HG02588 (cell line): ENCODE measurements at regions not wholly inside any gene's neighbourhood (a gene's known extent, or its start where the extent isn't known, plus 50 kb on each side); places are given as distances from the start of the nearest gene placed in this dataset.

ENCODE experiments used
- ATAC-seq: cut with Tn5 transposase; IDR thresholded peaks from one replicate; pipeline ENCODE4 v1.9.1; 2021; ENCODE audit warnings: mild to moderate bottlenecking, moderate library complexity; ENCODE audit not compliant: unreplicated experiment

DNA sequence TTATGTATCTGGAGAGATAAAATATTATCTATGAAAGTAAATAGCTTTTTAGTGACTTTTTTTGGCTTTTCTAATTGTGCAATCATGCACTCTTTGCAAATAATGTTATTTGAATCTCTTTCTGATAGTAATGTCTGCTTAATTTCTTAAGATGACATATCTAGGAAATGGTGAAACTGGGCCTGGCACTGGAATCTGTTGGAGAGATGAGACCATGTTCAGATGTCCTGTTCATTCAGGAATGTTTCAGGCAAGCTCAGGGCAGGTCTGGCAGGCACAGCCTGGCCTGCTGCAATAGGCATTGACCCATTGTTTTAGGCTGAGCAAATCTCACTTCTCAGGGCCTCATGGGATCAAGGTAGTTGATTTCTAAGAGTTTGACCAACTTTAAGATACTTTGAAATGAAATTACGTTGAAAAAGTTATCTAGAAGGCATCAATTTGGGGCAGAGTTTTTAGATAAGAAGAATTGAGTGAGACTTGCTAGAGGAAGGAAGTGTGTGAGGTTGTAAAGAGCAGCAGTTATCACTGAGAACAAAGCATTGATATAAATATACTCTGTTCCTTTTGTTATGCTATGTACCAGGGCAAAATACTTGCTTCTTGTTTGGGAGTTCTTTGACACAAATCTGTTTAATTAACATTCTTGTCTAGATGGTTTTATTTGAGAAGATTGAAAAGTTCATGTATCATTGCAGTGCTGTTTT lies 133.0 kb upstream of the LEF1 start:
- no peak for ATAC-seq

DNA sequence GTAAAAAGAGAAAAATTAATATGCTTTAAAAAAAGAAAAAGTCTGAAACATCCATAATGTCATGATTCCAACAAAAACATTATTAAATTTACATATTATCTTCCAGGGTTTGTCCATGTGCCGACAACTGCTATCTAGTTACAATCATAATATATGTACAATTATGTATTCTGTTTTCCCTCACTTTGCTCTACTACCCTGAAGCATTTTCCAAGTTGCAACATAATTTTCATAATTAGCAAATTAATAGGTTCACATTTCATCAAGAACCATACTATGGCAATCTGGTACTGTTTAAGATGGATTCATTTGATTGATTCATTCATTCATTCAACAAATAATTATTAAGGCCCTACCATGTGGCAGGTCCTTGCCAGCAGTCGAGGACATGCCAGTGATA lies 128.9 kb upstream of the LEF1 start:
- no peak for ATAC-seq

DNA sequence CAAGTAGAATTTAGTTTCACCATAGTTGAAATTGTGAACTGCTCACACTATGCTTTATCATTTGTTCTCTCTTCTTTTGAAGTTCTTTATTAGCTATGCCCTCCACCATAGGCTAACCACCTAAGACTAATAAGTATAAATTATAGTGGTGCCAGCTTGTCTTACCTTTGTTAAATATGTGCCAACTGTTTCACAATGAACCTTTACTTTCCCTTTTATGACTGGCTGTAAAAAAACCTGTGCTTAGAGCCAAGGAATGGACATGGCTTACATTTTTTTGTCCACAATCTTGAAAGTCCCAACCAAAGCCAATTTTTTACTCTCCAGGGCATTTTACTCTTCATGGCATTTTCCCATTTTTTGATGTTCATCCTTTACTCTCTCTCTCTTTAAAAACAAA lies 123.5 kb upstream of the LEF1 start:
- no peak for ATAC-seq

DNA sequence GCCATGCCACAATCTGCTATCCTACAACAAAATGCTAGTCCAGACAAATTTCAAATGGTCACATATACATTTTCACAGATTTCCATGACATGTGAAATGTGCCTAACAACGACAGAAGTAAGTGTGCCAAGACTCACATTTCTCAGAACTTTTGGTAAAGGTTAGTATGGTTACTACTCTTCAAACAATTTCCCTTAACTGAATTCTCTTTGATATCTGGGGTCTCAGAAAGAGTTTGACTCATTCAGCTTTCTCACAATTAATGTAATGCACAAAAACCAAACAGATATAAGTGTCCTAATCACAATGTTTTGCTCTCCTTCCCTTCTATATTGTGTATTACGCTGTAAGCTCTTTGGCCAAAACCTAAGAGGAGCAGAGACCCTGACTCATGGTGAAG lies 122.4 kb upstream of the LEF1 start:
- no peak for ATAC-seq

DNA sequence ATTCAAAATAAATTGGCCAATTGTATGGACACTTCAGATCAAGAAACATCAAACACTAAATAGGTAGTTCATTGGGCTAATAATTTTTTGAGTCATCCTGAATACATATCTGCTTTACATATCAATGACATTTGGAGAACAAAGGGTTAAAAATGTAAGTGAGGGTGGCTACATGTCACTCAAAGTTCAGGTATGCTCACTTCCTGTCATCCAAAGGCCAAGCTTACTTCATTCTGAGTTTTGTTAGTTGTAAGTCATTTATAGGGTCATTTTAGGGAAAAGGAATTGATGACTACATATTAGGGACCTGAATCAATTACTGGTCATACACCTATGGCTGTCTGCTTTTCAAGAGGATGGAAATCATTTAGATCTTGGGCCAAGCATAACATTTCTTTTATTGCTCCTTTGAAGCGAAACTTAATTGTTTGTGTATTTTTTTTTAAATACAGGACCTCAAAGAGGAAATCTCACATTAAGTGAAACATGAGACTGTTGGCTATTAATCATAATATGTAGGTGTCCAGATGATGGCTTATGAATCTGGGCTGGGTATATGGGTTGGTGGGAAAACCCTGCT lies 119.2 kb upstream of the LEF1 start:
- no peak for ATAC-seq

DNA sequence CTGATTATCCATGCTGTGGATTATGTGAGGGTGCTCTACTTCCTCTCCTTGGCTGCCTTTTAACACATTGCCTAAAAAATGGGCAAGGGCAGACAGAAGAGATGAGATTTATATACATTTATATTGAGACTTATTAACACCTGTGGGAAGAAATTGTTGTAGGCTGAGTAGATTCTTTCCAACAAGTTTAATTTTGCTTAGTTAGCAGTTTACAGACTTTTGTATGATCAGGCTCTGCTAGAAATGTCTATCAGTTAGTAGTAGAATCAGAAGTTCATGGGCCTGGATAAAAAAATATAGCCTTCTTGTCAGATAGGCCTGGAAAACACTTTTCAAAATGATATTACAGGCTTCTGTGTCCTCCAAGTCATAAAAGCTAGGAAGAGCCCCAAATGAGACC lies 111.3 kb upstream of the LEF1 start:
- no peak for ATAC-seq

DNA sequence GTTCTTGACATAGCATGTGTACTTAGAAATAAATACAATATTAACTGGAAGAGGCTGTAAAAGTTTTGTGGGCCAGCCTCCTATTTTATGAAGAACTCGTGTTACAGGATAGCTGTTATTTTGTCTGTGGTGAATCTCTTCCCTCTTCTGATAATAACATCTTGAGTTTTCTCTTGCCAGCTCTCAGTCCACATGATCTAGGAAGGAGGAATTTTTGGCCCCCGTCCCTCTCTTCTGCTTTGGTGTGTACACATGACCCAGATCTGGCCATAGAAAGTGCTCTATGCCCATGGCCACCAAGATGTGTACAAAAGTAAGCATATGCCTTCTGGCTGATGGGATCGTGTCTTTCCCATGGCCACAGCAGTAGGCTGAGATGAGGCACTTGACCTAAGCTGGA lies 108.0 kb upstream of the LEF1 start:
- ATAC-seq: no peak

DNA sequence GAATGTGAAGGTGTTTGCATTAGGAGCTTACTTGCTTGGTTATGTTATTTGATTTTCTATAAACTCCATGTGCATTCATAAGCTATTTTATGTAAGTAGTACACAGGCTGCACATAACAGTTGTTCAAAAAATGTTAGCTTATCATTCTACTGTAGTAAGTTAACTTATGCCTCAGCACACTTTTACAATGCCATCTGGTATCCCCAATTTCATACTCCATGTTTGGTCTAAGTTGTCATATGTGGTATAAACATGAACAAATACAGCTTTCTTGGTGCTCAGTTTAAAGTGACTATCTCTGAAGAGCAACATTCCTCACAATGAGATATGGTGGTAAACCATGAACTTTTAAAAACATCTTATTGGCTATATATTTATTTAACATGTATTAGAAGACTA lies 104.3 kb upstream of the LEF1 start:
- ATAC-seq: no peak

DNA sequence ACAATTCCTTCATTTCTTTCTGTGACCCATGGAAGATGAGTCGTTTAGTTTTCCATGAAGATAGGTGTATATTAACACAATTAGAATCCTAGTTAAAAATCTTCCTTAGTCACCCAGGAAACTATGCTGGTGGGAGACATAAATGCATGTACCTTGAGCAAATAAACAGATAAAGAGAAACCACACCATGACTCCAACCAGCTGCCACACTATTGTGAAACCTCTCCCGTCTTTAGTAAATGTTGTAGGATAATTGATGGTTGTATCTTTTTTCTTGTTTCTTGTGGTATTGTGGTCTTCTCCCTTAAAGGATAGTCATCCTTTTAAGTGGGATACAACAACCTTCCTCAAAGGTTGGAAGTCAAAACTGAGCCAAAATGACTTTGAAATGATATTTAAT lies 103.8 kb upstream of the LEF1 start:
- ATAC-seq: no peak

DNA sequence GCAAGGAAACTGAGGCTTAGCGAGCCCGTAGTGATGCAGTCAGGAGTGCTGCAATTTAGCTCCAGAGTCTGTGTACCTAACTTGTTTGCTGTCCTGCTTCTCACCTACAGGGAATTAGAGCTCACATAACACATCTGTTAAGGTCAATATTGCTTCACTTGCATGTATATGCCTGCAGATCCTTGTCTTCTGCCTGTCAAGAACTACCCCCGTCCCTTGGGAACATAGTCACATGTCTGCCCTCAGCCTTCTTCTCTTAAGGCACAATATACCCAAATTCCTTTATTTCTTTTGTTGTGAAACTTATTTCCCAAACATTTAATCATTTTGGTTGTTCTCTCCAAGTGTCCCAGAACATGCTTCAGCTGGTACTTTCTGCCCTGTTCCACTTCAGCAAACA lies 103.3 kb upstream of the LEF1 start:
- ATAC-seq: no peak

DNA sequence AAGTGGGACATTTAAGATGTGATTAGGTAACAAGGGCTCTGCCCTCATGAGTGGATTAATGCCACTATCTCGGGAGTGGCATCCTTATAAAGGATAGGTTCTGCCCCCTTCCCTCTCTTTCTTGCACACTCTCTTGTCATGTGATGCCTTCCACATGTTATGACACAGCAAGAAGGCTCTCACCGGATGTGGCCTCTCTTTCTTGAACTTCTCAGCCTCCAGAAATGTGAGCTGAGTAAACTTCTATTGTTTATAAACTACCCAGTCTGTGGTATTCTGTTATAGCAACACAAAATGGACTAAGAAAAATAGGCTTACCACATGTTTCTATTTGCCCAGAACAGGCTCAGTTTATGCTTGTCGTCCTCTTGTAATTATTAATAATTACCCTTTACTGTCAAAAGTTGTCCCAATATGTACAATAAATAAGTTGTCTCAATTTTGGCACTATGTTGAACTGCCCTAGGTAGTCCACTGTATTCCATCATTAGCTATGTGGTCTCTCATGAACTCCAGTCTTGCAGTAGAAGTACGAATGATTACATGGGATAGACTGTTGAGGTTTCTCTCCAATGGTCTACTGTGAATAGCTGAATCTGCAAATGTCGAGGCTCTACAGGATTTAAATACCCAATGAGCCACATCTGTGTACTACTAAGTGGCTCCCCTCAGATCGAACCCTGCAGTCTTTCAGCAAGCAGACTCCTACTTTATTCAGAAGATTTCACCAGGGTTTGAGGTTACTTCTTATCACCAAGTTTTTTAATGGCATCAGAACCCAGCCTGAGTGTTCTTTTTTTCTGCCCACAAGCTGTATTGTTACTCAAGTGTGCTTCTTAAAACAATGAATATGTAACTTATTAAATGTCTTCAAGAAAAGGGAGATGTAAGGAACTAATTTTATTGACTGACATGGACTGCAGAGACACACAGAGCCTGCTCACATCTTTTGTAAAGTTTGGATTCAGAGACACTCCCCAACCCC lies 102.0 kb upstream of the LEF1 start:
- no peak for ATAC-seq

DNA sequence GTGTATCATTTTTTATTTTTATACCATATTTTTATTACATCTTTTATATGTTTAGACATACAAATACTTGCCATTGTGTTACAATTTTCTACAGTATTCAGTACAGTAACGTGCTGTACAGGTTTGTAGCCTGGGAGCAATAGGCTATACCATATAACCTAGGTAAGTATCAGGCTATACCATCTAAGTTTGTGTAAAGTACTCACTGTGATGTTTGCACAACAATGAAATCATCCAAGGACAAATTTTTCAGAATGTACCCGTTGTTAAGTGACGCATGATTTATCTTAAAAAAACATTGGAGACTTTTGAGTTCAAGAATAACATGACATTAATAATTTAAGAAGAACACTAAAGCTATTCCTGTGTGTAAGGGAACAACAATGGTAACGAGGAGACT lies 96.0 kb upstream of the LEF1 start:
- no peak for ATAC-seq

DNA sequence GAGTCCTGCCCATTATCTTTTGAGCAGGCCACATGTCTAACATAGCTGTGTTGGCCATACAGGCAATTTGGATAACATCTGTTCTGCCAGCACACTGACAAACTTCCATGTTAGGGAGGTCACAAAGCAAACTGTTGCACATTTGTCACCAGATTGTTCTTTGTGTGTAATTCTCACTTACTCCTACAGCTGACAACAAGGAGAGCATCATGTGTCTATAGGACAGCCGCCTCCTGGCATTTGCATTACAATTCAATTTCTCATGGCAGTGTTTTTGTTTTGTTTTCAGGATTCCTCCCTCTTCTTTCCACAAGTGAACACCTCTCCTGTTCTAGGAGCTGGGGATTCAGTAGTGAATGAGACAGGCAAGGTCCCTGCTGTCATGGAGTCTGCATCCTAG lies 94.3 kb upstream of the LEF1 start:
- ATAC-seq: no peak

DNA sequence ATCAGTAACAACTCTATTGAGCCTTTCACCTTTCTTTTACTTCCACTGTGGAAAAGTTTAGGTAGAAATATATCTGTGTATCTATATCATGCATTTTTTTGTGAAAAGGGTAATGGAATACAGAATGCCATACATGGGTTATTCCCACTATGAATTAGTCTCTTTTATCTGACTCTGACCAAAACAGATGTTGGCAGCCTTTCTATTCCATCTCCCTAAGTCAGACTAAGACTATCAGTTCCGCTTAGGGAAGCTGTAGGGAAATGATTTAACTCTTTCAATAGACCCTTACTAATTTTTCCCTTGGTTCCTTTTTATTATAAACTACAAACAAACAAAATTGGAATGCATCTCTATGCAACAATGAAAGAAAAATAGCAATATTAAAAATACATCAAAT lies 92.3 kb upstream of the LEF1 start:
- no peak for ATAC-seq

DNA sequence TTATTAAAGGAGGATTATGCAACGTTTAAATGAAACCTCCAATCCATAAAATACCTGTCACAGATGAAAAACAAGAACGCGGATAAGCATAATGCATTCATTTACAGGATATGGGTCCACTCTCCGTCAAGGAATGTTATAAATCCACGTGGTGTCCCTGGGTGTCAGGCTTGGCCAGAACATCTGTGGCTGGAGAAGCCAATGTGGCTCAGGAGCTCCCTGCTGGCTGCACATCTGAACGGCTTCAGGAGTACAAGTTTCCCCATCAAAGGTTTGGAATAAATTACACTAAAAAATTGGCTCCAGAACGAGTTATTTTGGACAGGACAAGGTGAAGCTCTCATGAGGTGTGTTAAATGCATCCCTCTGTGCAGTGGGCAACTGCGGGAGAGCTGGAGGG lies 87.8 kb upstream of the LEF1 start:
- no peak for ATAC-seq

DNA sequence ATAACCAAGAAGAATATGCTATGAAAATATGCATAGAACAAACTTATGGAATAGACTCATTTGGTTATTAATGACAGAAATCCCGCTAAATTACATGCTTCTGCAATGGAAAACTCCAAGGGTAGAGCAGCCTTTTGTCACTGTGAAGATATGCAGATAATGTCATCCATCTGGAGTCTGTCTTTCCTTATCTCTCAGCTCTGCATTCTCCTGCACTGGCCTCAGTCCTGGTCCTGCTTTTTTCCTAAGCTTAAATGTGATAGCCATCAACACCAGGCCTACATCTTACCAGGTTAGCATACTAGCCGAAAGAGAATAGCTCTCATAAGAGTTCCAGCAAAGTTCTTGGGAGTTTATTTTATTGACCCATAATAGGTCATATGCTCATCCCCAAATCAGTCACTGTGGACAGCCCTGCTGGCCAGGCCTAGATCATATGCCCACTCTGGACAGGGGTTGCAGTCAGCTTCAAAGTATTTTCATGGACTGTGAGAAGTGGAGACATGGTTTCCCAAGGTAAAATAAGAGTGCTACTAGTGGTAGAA lies 86.5 kb upstream of the LEF1 start:
- no peak for ATAC-seq

DNA sequence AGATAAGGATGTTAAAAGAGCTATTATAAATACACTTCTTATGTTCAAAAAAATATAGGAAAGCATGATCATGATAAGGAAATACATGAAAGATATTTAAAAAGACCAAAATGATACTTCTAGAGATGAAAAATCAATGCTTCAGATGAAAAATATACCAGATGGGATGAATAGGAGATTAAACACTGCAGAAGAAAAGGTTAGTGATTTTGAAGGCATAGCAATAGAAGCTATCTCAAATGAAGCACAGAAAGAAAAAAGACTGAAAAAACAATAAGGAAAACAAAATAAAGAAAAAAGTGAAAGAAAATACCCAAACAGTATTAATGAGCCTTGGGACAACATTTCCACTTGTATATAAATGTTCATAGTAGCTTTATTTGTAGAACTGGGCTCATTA lies 80.7 kb upstream of the LEF1 start:
- no peak for ATAC-seq

DNA sequence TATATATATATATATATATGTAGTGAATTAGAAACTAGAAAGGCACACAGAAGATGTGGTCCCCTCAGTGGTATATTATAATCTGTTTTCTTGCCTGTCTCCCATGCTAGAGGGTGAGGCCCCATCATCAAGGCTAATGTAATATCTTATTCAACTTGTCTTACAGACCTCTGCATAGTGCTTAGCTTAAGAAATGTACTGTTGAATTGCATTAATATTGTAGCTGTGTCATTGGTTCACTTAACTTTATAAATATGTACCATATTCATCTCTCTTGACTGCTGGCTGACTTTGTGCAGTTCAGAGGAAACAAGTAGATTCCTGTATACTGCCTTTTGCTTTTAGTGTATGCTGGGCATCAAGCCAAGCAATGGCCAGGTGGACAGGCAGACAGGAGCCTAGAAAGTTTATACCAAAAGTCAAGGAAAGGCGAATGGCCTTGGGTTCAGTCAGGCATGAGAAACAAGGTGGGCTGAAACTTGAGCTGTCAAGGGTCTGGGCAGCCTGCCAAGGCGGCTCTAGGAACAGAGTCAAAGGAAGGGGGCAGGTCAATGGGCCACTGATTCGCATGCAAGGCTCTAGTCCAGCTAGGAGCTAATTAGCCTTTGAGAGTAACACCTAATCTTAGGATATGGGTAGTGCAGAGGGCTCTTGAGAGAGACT lies 78.8 kb upstream of the LEF1 start:
- no peak for ATAC-seq

DNA sequence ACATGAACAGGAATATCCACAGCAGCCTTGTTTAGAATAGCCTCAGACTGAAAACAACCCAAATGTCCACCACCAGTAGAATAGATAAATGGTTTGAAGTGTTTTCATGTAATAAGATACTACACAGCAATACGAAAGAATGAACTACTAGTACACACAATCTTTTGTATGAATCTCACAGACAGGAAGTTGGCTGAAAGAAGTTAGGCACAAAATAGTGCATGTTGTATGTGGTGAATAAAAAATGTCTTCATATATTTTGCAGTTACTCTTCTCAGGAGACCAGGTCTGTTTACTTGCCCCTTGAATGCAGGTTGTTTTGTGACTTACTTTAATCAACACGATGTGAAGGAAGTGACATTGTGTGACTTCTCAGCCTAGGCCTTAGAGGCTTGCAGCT lies 75.9 kb upstream of the LEF1 start:
- ATAC-seq: no peak

DNA sequence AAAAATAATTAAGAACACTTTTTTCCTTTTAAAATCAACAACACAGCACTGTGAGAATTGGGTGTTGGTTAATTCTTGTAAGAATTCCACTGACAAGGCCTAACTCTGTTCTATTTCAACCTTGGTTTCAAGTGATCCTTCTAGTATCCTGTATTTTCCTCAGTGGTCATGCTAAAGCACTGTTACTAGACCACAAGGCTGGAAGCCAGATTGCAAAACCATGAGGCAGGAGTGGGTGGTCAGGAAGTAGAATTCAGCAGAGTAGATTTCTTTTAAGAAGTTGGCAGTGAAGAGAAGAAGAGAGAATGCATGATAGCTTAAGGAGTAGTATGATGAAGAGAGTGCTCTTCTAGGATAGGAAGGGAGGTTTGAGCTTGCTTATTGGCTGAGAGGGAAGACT lies 71.6 kb upstream of the LEF1 start:
- ATAC-seq: no peak

DNA sequence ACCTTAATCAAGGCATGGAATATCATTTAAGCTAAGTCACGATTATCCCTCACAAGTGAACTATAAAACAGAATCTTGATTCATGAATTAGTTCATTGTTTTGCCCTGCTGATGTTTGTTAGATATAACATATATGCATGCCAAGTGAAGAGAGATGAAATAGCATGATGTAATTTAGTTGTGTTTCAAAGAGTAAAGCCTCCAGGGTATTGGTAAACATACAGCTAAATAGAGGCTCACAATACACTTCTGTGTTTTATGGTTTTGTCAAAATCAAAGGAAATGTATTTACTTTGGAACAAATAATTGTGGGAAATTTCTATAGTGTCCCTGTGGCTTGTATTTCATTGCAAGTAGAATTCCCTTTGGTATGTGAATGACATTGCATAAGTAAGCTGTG lies 69.0 kb upstream of the LEF1 start:
- no peak for ATAC-seq
